Neural progenitor cell (in vitro differentiated cells): ENCODE measurements at regions not wholly inside any gene's neighbourhood (a gene's known extent, or its start where the extent isn't known, plus 50 kb on each side); places are given as distances from the start of the nearest gene placed in this dataset.

Experiments
- DNase-seq: peaks from one replicate; pipeline ENCODE4 v3.0.0-alpha.2; 2016; ENCODE audit warnings: low spot score
- H2AFZ ChIP-seq: fragments of 200-600 bp; sonication (generic); replicated peaks from 2 replicates; pipeline ENCODE4 v1.6.1; 2016; ENCODE audit warnings: antibody characterized with exemption
- H3F3A ChIP-seq: fragments of 200-600 bp; sonication (generic); 2 replicates; pipeline ENCODE4 v1.6.1; 2016; ENCODE audit warnings: antibody characterized with exemption, low read depth
- H3K27ac ChIP-seq: fragments of 200-600 bp; sonication (generic); 2 replicates; pipeline ENCODE4 v1.5.1; 2016; ENCODE audit warnings: mild to moderate bottlenecking
- H3K27me3 ChIP-seq: fragments of 200-600 bp; sonication (generic); 2 replicates; pipeline ENCODE4 v1.6.1; 2016; ENCODE audit warnings: mild to moderate bottlenecking, moderate library complexity
- H3K36me3 ChIP-seq: fragments of 200-600 bp; sonication (generic); 2 replicates; pipeline ENCODE4 v1.5.1; 2016
- H3K4me1 ChIP-seq: fragments of 200-600 bp; sonication (generic); 2 replicates; pipeline ENCODE4 v1.6.1; 2016; ENCODE audit warnings: mixed run types
- H3K4me2 ChIP-seq: fragments of 200-600 bp; sonication (generic); 2 replicates; pipeline ENCODE4 v1.6.1; 2016
- H3K4me3 ChIP-seq: fragments of 200-600 bp; sonication (generic); 2 replicates; pipeline ENCODE4 v1.5.1; 2016
- H3K79me2 ChIP-seq: fragments of 200-600 bp; sonication (generic); 2 replicates; pipeline ENCODE4 v1.6.1; 2016; ENCODE audit warnings: low read depth
- H3K9ac ChIP-seq: fragments of 200-600 bp; sonication (generic); 2 replicates; pipeline ENCODE4 v1.6.1; 2016
- H3K9me3 ChIP-seq: fragments of 200-600 bp; sonication (generic); 2 replicates; pipeline ENCODE4 v1.5.1; 2016; ENCODE audit warnings: low read depth
- H4K20me1 ChIP-seq: fragments of 200-600 bp; sonication (generic); 2 replicates; pipeline ENCODE4 v1.6.1; 2016; ENCODE audit warnings: low read depth
- H3K27ac Mint-ChIP-seq: 3 replicates; pipeline ENCODE4 v1.8.0; 2021; ENCODE audit warnings: mixed read lengths
- H3K27me3 Mint-ChIP-seq: 2 replicates; pipeline ENCODE4 v1.8.0; 2022; ENCODE audit warnings: low read depth, mild to moderate bottlenecking, inconsistent platforms, moderate library complexity, mixed read lengths; ENCODE audit not compliant: insufficient read depth
- H3K36me3 Mint-ChIP-seq: 3 replicates; pipeline ENCODE4 v1.8.0; 2021; ENCODE audit warnings: mixed read lengths
- H3K4me1 Mint-ChIP-seq: 3 replicates; pipeline ENCODE4 v1.8.0; 2021; ENCODE audit warnings: mixed read lengths
- H3K4me3 Mint-ChIP-seq: 3 replicates; pipeline ENCODE4 v1.8.0; 2021; ENCODE audit warnings: mild to moderate bottlenecking, moderate library complexity, mixed read lengths
- H3K9me3 Mint-ChIP-seq: 3 replicates; pipeline ENCODE4 v1.8.0; 2020; ENCODE audit warnings: mixed read lengths
- EZH2 ChIP-seq: fragments of 200-600 bp; sonication (generic); IDR thresholded peaks from 2 replicates; pipeline ENCODE4 v1.6.1; 2017; ENCODE audit warnings: antibody characterized with exemption, mild to moderate bottlenecking, moderate library complexity
- EZH2phosphoT487 ChIP-seq: fragments of 200-600 bp; sonication (generic); IDR thresholded peaks from 2 replicates; pipeline ENCODE4 v1.6.1; 2017; ENCODE audit warnings: antibody characterized with exemption
- TF ChIP-seq, protein P1 (sequence below): fragments of 200-600 bp; sonication (generic); IDR thresholded peaks from 2 replicates; pipeline ENCODE4 v1.5.1; 2017; ENCODE audit warnings: antibody characterized with exemption, mild to moderate bottlenecking

DNA sequence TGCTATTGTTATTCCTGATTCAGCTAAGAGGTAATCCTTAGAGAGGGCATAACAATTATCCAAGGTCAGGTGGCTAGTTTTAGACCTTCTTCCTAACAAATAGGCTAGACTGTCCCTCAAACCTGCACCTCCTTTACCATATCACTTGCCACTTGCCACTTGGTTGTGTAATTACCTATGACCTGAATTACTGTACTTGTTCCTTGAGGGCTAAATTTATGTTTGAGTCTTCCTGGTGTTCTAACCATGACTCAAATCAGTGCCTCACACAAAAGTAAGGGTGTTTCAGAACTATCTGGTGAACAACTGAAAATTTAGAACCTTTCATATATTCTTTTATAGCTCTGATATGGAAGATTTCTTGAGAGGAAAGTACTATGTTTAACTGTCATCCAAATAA lies 365.8 kb upstream of the SEMA6D start:
- Histone ChIP-seq H3K9ac (no peak overlapping the region), H3K9me3 (no peaks in the 10 kb centered on the region), H2AFZ (no peak overlapping the region), H3K4me3 (no peak overlapping the region), H3F3A (no peaks in the 10 kb centered on the region), H3K79me2 (no peaks in the 10 kb centered on the region), H3K27ac (no peak overlapping the region), H3K36me3 (no peaks in the 10 kb centered on the region), H3K27me3 (no peaks in the 10 kb centered on the region), H4K20me1 (no peaks in the 10 kb centered on the region), H3K4me2 (no peak overlapping the region), H3K4me1 (no peaks in the 10 kb centered on the region)
- TF ChIP-seq EZH2 (no peak), EZH2phosphoT487 (no peak)
- TF ChIP-seq, protein P1, sequence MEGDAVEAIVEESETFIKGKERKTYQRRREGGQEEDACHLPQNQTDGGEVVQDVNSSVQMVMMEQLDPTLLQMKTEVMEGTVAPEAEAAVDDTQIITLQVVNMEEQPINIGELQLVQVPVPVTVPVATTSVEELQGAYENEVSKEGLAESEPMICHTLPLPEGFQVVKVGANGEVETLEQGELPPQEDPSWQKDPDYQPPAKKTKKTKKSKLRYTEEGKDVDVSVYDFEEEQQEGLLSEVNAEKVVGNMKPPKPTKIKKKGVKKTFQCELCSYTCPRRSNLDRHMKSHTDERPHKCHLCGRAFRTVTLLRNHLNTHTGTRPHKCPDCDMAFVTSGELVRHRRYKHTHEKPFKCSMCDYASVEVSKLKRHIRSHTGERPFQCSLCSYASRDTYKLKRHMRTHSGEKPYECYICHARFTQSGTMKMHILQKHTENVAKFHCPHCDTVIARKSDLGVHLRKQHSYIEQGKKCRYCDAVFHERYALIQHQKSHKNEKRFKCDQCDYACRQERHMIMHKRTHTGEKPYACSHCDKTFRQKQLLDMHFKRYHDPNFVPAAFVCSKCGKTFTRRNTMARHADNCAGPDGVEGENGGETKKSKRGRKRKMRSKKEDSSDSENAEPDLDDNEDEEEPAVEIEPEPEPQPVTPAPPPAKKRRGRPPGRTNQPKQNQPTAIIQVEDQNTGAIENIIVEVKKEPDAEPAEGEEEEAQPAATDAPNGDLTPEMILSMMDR, result no peak
- no peak overlapping the region for H3K27ac Mint-ChIP-seq
- H3K4me1 Mint-ChIP-seq, result no peaks in the 10 kb centered on the region
- no peak overlapping the region for H3K4me3 Mint-ChIP-seq
- no peak for DNase-seq
- H3K9me3 Mint-ChIP-seq, result no peaks in the 10 kb centered on the region
- peaks cover 4% of the 10 kb centered on the region for H3K27me3 Mint-ChIP-seq
- no peaks in the 10 kb centered on the region for H3K36me3 Mint-ChIP-seq

DNA sequence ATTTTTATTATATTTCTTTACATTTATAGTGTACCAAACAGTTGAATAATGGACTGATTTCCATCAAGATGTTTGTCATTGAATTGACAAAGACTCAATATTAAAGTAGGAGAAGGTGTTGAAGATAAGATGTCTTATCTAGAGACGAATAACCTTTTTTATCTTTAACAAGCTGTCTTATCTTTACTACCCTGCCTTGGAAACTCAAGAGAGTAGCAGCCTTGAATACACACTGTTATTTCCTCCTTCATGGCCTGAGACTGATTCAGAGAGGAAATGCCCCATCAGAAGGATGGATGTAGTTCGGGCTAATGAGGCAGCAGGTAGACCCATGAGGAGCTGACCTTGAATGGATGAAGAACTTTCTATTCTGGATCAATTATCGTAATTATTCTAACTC lies 365.1 kb upstream of the SEMA6D start:
- Histone ChIP-seq H3K36me3 (no peaks in the 10 kb centered on the region), H4K20me1 (no peaks in the 10 kb centered on the region), H3K9ac (no peak overlapping the region), H3K4me3 (no peak overlapping the region), H3K4me1 (no peaks in the 10 kb centered on the region), H3K9me3 (no peaks in the 10 kb centered on the region), H3K27me3 (no peaks in the 10 kb centered on the region), H3K79me2 (no peaks in the 10 kb centered on the region), H2AFZ (no peak overlapping the region), H3F3A (no peaks in the 10 kb centered on the region), H3K27ac (no peak overlapping the region), H3K4me2 (no peak overlapping the region)
- Mint-ChIP-seq H3K27me3 (peaks cover 8% of the 10 kb centered on the region), H3K36me3 (no peaks in the 10 kb centered on the region), H3K9me3 (no peaks in the 10 kb centered on the region), H3K4me1 (no peaks in the 10 kb centered on the region), H3K4me3 (no peak overlapping the region), H3K27ac (no peak overlapping the region)
- no peak for DNase-seq
- no peak for TF ChIP-seq EZH2
- TF ChIP-seq EZH2phosphoT487, result no peak
- TF ChIP-seq, protein P1, result no peak

GRCh38 chr15:47355759-47356158 lies 361.5 kb upstream of the SEMA6D start:
- Mint-ChIP-seq H3K4me3 (no peak overlapping the region), H3K27me3 (peaks cover 7% of the 10 kb centered on the region)
- H3K27me3 ChIP-seq, result no peaks in the 10 kb centered on the region

GRCh38 chr15:47356297-47356696 lies 361.0 kb upstream of the SEMA6D start:
- Histone ChIP-seq H3K4me3 (no peak overlapping the region), H3K79me2 (no peaks in the 10 kb centered on the region), H4K20me1 (no peaks in the 10 kb centered on the region), H3K4me2 (no peak overlapping the region), H3K36me3 (no peaks in the 10 kb centered on the region), H2AFZ (no peak overlapping the region), H3K27ac (no peak overlapping the region), H3K9me3 (no peaks in the 10 kb centered on the region), H3K4me1 (no peaks in the 10 kb centered on the region), H3F3A (no peaks in the 10 kb centered on the region), H3K9ac (no peak overlapping the region), H3K27me3 (no peaks in the 10 kb centered on the region)
- no peaks in the 10 kb centered on the region for H3K36me3 Mint-ChIP-seq
- TF ChIP-seq EZH2 (no peak), EZH2phosphoT487 (no peak)
- no peak for DNase-seq
- H3K9me3 Mint-ChIP-seq, result peaks cover 2% of the 10 kb centered on the region
- H3K4me3 Mint-ChIP-seq, result no peak overlapping the region
- peaks cover 7% of the 10 kb centered on the region for H3K27me3 Mint-ChIP-seq
- H3K4me1 Mint-ChIP-seq, result peaks cover 4% of the 10 kb centered on the region
- H3K27ac Mint-ChIP-seq, result no peak overlapping the region

More at GRCh38 chr15:47355759-47356158, 361.5 kb upstream of the SEMA6D start:
- Histone ChIP-seq H2AFZ (no peak overlapping the region), H3K79me2 (no peaks in the 10 kb centered on the region), H3K9me3 (no peaks in the 10 kb centered on the region), H4K20me1 (no peaks in the 10 kb centered on the region), H3K9ac (no peak overlapping the region), H3K4me1 (no peaks in the 10 kb centered on the region), H3K27ac (no peak overlapping the region), H3K4me3 (no peak overlapping the region), H3K4me2 (no peak overlapping the region), H3K36me3 (no peaks in the 10 kb centered on the region), H3F3A (no peaks in the 10 kb centered on the region)
- Mint-ChIP-seq H3K36me3 (no peaks in the 10 kb centered on the region), H3K4me1 (peaks cover 4% of the 10 kb centered on the region), H3K27ac (no peak overlapping the region), H3K9me3 (peaks cover 2% of the 10 kb centered on the region)
- TF ChIP-seq EZH2phosphoT487, result no peak
- no peak for TF ChIP-seq EZH2
- DNase-seq, result no peak
